ENCODE measurements at regions not wholly inside any gene's neighbourhood (a gene's known extent, or its start where the extent isn't known, plus 50 kb on each side); places are given as distances from the start of the nearest gene placed in this dataset.

DNA sequence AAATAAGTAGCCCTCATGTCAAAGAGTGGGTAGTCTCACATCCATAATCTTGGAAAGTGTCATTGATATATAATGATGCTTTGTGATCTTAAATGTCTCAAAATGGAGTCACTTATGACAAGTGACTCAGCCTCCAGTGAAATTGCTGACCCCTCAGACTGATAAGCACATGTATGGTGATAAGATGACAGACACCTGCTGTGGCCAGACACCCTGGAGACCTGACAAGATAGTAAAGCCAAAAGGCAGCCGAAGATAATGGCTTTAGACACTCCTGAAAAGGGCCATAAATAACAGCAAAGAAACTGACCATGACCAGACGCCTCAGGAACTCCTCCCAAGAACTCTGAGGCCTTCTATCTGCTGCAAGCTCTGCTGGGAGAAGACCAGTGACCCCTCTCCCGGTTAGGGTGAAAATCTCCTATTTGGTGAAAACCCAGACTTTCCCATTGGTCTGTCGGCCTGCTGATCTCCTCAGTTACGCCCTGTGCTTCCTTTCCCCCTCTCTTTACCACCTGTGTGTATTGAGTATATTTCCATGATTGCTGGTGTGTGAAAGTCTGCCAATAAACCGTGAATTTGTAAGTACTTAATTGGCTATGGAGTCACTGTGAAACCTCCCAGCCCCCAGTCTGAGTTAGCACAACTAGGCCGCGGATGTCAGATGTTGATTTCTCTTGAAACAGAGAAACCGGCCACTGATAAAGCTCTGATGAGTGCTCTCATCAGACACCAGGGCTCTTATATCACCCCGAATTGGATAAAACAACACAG, 226.7 kb upstream of the MYOCD start:
- Mint-ChIP-seq H3K27me3 (no peaks in the 10 kb centered on the region), H3K27ac (no peak overlapping the region), H3K4me1 (no peaks in the 10 kb centered on the region), H3K36me3 (no peaks in the 10 kb centered on the region), H3K9me3 (peaks cover 0 to 10% (median 6%) of the 10 kb centered on the region in 5 donors), H3K4me3 (no peak overlapping the region)
- no peak for DNase-seq
- Histone ChIP-seq H3K4me1 (ENCODE audit: insufficient read depth, low read length) (no peaks in the 10 kb centered on the region), H3K9me3 (ENCODE audit: low read length) (no peaks in the 10 kb centered on the region), H3K27me3 (ENCODE audit: insufficient read depth, low read length, poor library complexity, severe bottlenecking) (no peaks in the 10 kb centered on the region), H3K4me3 (ENCODE audit: low read length) (no peak overlapping the region), H3K36me3 (ENCODE audit: insufficient read depth, low read length) (no peaks in the 10 kb centered on the region), H3K27ac (ENCODE audit: low read depth, low read length) (no peak overlapping the region)
- ChIA-PET CTCF (no interaction called here), POLR2A (no interaction called here)

DNA sequence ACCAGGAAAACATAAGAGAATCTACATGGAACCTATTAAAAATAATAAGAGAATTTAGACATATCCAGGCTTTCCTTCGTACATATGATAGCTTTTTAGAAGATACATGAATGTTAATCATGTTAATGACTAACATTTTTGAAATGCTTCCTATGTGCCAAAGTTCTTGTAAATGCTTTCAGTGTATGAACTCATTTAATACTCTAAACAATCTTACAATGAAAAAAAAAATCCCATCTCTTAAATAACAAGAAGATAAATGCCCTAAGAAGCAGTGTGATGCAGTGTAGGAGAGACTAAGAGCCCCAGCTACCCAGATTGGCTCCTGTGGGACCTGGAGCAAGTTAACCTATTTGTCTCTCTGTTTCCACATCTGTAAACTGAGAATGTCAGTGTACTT, 220.4 kb upstream of the MYOCD start:
- Mint-ChIP-seq H3K27ac (no peak overlapping the region), H3K4me3 (no peak overlapping the region), H3K27me3 (no peaks in the 10 kb centered on the region), H3K4me1 (no peaks in the 10 kb centered on the region), H3K36me3 (no peaks in the 10 kb centered on the region), H3K9me3 (peaks cover 0 to 19% (median 5%) of the 10 kb centered on the region in 5 donors)
- CTCF ChIA-PET = no interaction called here
- H3K36me3 ChIP-seq (ENCODE audit: insufficient read depth, low read length) = no peaks in the 10 kb centered on the region
- no peaks in the 10 kb centered on the region for H3K9me3 ChIP-seq (ENCODE audit: low read length)
- DNase-seq = no peak
- H3K27me3 ChIP-seq (ENCODE audit: insufficient read depth, low read length, poor library complexity, severe bottlenecking) = no peaks in the 10 kb centered on the region
- POLR2A ChIA-PET = no interaction called here
- H3K4me1 ChIP-seq (ENCODE audit: insufficient read depth, low read length) = no peaks in the 10 kb centered on the region
- no peak overlapping the region for H3K27ac ChIP-seq (ENCODE audit: low read depth, low read length)
- H3K4me3 ChIP-seq (ENCODE audit: low read length) = no peak overlapping the region

DNA sequence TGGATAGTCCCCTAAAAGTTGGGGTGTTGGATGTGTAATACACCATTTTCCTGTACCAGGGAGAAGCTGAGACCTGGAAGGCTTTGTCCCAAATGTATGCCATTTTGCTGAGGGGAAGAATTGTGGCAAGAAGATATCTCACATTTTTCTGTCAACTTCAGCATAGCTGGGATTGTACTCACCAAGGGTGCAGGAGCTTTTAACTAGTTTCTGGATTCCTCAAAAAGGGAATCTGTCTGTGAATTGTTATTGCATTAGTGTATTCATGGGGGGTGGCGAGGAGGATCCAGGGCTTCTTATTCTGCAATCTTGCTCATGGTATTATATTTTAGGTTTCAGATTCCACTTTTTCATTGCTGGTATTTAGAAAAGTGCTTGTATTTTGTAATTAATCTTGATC, 208.2 kb upstream of the MYOCD start:
- H3K4me1 Mint-ChIP-seq = no peaks in the 10 kb centered on the region
- CTCF ChIA-PET = no interaction called here

DNA sequence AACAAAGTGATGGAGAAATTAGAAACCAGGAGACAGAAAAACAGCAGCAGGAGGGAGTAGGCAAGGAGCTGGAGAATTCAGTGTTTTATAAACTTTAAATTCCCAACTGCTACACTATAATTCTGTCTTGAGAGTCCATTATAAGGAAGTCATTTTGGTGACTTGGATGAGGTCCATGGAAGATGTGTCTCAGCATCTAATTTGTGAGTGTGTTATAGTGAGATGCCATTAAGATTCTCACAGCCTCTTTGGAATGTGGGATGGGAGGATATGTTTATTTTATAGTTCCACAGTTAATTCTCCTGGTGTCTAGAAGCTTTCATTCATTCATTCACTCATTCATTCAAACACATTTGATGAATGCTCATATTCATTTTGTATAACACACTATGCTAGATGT, 206.0 kb upstream of the MYOCD start:
- Mint-ChIP-seq H3K27ac (no peak overlapping the region), H3K27me3 (no peaks in the 10 kb centered on the region), H3K9me3 (peaks cover 14 to 25% (median 18%) of the 10 kb centered on the region in 5 donors), H3K4me3 (no peak overlapping the region), H3K36me3 (peaks cover 0 to 4% (median 0%) of the 10 kb centered on the region in 3 donors), H3K4me1 (no peaks in the 10 kb centered on the region)
- Histone ChIP-seq H3K9me3 (ENCODE audit: low read length) (no peaks in the 10 kb centered on the region), H3K4me3 (ENCODE audit: low read length) (no peak overlapping the region), H3K27me3 (ENCODE audit: insufficient read depth, low read length, poor library complexity, severe bottlenecking) (no peaks in the 10 kb centered on the region), H3K27ac (ENCODE audit: low read depth, low read length) (no peak overlapping the region), H3K36me3 (ENCODE audit: insufficient read depth, low read length) (no peaks in the 10 kb centered on the region), H3K4me1 (ENCODE audit: insufficient read depth, low read length) (no peaks in the 10 kb centered on the region)
- no peak for DNase-seq
- CTCF ChIA-PET = no interaction called here
- POLR2A ChIA-PET = no interaction called here

More for the DNA sequence above, 208.2 kb upstream of the MYOCD start:
- H3K27me3 ChIP-seq (ENCODE audit: insufficient read depth, low read length, poor library complexity, severe bottlenecking) = no peaks in the 10 kb centered on the region
- POLR2A ChIA-PET = no interaction called here
- peaks cover 0 to 4% (median 0%) of the 10 kb centered on the region in 3 donors for H3K36me3 Mint-ChIP-seq
- no peak overlapping the region for H3K27ac Mint-ChIP-seq
- H3K4me3 Mint-ChIP-seq = no peak overlapping the region
- no peaks in the 10 kb centered on the region for H3K27me3 Mint-ChIP-seq
- DNase-seq = no peak
- H3K4me3 ChIP-seq (ENCODE audit: low read length) = no peak overlapping the region
- no peaks in the 10 kb centered on the region for H3K4me1 ChIP-seq (ENCODE audit: insufficient read depth, low read length)
- peaks cover 14 to 24% (median 15%) of the 10 kb centered on the region in 5 donors for H3K9me3 Mint-ChIP-seq
- no peaks in the 10 kb centered on the region for H3K9me3 ChIP-seq (ENCODE audit: low read length)
- H3K27ac ChIP-seq (ENCODE audit: low read depth, low read length) = no peak overlapping the region
- no peaks in the 10 kb centered on the region for H3K36me3 ChIP-seq (ENCODE audit: insufficient read depth, low read length)

DNA sequence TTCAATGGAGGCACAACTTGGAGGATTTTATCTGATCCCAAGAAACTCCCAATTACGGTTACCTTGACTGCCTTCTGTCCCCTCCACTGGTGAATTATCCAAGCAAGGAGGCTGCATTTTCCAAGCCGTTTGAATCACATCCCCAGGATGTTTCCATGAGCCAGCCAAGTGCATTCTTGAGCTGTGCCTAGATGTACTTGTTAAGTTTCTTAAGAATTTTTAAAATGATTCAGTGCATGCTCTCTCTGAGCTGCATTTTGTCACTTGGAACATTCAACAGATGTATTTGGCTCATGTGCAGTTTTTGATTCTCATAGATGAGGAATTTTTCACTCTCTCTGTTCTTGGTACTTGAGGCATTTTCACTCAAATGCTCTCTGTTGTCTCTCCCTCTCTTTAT, 202.6 kb upstream of the MYOCD start:
- Histone ChIP-seq H3K36me3 (ENCODE audit: insufficient read depth, low read length) (no peaks in the 10 kb centered on the region), H3K9me3 (ENCODE audit: low read length) (no peaks in the 10 kb centered on the region), H3K27ac (ENCODE audit: low read depth, low read length) (no peak overlapping the region), H3K27me3 (ENCODE audit: insufficient read depth, low read length, poor library complexity, severe bottlenecking) (no peaks in the 10 kb centered on the region), H3K4me3 (ENCODE audit: low read length) (no peak overlapping the region), H3K4me1 (ENCODE audit: insufficient read depth, low read length) (no peaks in the 10 kb centered on the region)
- ChIA-PET POLR2A (no interaction called here), CTCF (no interaction called here)
- H3K27me3 Mint-ChIP-seq = no peaks in the 10 kb centered on the region
- no peaks in the 10 kb centered on the region for H3K4me1 Mint-ChIP-seq
- H3K4me3 Mint-ChIP-seq = no peak overlapping the region
- H3K36me3 Mint-ChIP-seq = no peaks in the 10 kb centered on the region
- H3K9me3 Mint-ChIP-seq = peaks cover 2 to 11% (median 5%) of the 10 kb centered on the region in 5 donors
- no peak for DNase-seq
- no peak overlapping the region for H3K27ac Mint-ChIP-seq

DNA sequence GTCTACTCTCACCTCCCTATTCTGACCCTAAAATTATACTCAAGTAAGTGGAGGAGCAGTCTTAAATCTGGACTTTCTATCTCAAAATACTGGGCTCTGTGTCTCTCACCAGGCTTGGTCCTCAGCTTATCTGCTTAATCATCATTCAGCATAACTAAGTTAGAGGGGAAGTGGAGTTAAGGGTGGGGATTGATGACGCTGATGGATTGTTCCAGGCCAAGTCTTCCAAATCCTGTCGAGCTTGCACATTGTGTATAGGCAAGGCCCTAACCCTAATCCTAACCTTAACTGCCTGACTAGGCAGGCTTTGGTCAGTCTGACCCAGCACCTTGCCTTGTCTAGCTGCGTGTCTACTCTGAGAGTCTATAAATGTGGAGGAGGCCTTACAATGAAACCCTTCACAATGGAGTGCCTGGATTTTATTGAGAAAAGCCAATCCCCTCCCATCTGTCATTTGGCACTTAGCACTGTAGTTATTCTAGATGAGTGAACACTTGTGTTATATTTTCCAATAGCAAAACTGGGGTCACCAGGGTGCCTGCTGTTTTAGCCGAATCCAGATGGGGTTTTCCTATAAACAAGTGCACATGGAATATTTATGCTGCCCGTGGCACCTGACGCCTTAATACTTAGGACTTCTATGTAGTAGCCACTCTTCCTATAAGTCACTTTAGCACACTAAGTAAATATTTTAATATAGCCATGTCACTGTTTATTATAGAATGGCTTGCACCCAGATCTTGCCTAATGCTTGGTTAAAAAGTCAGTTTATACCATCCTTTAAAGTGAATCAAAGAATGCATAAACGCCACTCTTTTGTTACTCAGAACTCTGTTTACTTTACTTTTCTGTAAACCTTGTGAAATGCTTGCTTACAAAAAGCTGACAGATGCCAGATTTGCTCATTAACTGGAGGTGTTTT, 193.2 kb upstream of the MYOCD start:
- Histone ChIP-seq H3K27me3 (ENCODE audit: insufficient read depth, low read length, poor library complexity, severe bottlenecking) (no peaks in the 10 kb centered on the region), H3K27ac (ENCODE audit: low read depth, low read length) (no peak overlapping the region), H3K4me3 (ENCODE audit: low read length) (no peak overlapping the region), H3K4me1 (ENCODE audit: insufficient read depth, low read length) (no peaks in the 10 kb centered on the region), H3K36me3 (ENCODE audit: insufficient read depth, low read length) (no peaks in the 10 kb centered on the region), H3K9me3 (ENCODE audit: low read length) (no peaks in the 10 kb centered on the region)
- H3K9me3 Mint-ChIP-seq = peaks cover 0 to 12% (median 3%) of the 10 kb centered on the region in 5 donors
- H3K27me3 Mint-ChIP-seq = no peaks in the 10 kb centered on the region
- no peaks in the 10 kb centered on the region for H3K36me3 Mint-ChIP-seq
- H3K4me1 Mint-ChIP-seq = no peaks in the 10 kb centered on the region
- CTCF ChIA-PET = no interaction called here
- H3K4me3 Mint-ChIP-seq = no peak overlapping the region
- DNase-seq = no peak
- POLR2A ChIA-PET = no interaction called here
- H3K27ac Mint-ChIP-seq = no peak overlapping the region

DNA sequence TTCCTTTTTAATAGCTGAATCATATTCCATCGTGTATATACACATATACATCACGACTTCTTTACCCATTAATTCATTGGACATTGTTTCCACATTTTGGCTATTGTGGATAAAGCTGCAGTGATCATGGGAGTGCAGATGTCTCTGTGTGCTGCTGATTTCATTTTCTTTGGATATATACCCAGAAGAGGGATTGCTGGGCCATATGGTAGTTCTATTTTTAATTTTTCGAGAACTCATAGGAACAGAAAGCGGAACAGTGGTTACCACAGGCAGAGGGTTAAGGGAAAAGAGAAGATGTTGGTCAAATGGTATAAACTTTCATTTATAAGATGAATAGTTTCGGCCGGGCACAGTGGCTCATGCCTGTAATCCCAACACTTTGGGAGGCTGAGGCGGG, 187.4 kb upstream of the MYOCD start:
- no peaks in the 10 kb centered on the region for H3K36me3 Mint-ChIP-seq
- H3K27me3 Mint-ChIP-seq = no peaks in the 10 kb centered on the region
- H3K4me3 Mint-ChIP-seq = no peak overlapping the region
- H3K9me3 Mint-ChIP-seq = peaks cover 0 to 6% (median 3%) of the 10 kb centered on the region in 5 donors
- POLR2A ChIA-PET = no interaction called here
- H3K27me3 ChIP-seq (ENCODE audit: insufficient read depth, low read length, poor library complexity, severe bottlenecking) = no peaks in the 10 kb centered on the region
- no peaks in the 10 kb centered on the region for H3K36me3 ChIP-seq (ENCODE audit: insufficient read depth, low read length)
- no peak overlapping the region for H3K4me3 ChIP-seq (ENCODE audit: low read length)
- H3K27ac Mint-ChIP-seq = no peak overlapping the region
- H3K9me3 ChIP-seq (ENCODE audit: low read length) = no peaks in the 10 kb centered on the region
- no peaks in the 10 kb centered on the region for H3K4me1 Mint-ChIP-seq
- DNase-seq = no peak
- H3K4me1 ChIP-seq (ENCODE audit: insufficient read depth, low read length) = no peaks in the 10 kb centered on the region
- CTCF ChIA-PET = no interaction called here
- no peak overlapping the region for H3K27ac ChIP-seq (ENCODE audit: low read depth, low read length)

DNA sequence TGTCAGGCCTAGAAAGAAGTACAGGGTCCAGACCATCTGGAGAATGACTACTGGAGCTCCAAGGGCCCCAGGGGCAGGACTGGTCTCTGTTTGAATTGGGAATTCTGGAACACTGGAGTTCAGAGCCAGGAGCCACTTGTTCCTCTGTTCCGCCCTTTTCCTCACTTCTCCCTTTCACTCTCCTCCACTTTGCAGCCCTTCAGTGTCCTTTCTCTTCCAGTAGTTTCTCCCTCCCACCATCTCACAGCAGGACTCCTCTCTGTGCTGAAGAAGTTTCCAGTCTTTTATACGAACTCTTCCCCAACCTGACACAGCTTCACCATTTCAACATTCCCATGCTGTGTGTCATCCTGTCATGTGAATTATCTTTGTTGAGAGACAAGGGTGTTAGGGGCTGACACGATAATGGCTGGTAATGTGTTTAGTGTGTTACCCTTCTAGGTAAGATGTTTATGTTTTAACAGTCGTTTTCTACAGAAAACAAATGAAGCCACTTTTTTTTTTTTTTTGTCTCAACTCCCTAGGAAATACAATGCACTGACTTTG, 180.3 kb upstream of the MYOCD start:
- H3K4me3 ChIP-seq (ENCODE audit: low read length) = no peak overlapping the region
- no peak overlapping the region for H3K27ac ChIP-seq (ENCODE audit: low read depth, low read length)
- H3K9me3 ChIP-seq (ENCODE audit: low read length) = no peaks in the 10 kb centered on the region
- Mint-ChIP-seq H3K9me3 (peaks cover 0 to 8% (median 0%) of the 10 kb centered on the region in 5 donors), H3K36me3 (no peaks in the 10 kb centered on the region), H3K27me3 (no peaks in the 10 kb centered on the region), H3K27ac (no peak overlapping the region), H3K4me1 (no peaks in the 10 kb centered on the region), H3K4me3 (no peak overlapping the region)
- no peak for DNase-seq
- CTCF ChIA-PET = no interaction called here
- H3K27me3 ChIP-seq (ENCODE audit: insufficient read depth, low read length, poor library complexity, severe bottlenecking) = no peaks in the 10 kb centered on the region
- H3K4me1 ChIP-seq (ENCODE audit: insufficient read depth, low read length) = no peaks in the 10 kb centered on the region
- no peaks in the 10 kb centered on the region for H3K36me3 ChIP-seq (ENCODE audit: insufficient read depth, low read length)
- POLR2A ChIA-PET = no interaction called here
